Panc1 (cell line): ENCODE measurements at regions not wholly inside any gene's neighbourhood (a gene's known extent, or its start where the extent isn't known, plus 50 kb on each side); places are given as distances from the start of the nearest gene placed in this dataset.

ENCODE experiments used
- POLR2AphosphoS5 ChIP-seq: IDR thresholded peaks from 2 replicates; pipeline ENCODE4 v1.6.1; 2012; ENCODE audit warnings: mild to moderate bottlenecking, low read depth, low read length, moderate library complexity
- TF ChIP-seq, protein P1 (sequence below): fragments of 450-650 bp; IDR thresholded peaks from 2 replicates; pipeline ENCODE4 v1.5.1; 2017; ENCODE audit warnings: mild to moderate bottlenecking

DNA sequence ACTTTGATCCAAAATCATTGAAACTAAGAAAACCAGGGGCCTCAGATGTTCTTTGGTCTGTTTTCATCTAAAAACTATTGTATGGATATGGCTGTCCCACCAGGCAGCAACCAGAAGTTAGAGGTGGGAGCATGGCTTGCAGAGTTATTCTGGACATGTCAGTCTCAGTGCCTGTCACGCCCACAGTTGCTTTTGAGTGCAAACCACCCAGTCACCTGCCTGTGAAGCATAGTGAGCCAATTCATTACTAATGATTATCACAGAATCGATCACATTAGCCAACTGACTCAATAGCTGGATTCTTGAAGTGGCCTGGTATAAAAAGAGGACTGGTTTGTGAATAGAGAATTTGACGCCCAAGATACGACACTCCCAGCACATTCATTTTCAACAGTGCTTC, 104.2 kb upstream of the SORBS2 start:
- TF ChIP-seq, protein P1, sequence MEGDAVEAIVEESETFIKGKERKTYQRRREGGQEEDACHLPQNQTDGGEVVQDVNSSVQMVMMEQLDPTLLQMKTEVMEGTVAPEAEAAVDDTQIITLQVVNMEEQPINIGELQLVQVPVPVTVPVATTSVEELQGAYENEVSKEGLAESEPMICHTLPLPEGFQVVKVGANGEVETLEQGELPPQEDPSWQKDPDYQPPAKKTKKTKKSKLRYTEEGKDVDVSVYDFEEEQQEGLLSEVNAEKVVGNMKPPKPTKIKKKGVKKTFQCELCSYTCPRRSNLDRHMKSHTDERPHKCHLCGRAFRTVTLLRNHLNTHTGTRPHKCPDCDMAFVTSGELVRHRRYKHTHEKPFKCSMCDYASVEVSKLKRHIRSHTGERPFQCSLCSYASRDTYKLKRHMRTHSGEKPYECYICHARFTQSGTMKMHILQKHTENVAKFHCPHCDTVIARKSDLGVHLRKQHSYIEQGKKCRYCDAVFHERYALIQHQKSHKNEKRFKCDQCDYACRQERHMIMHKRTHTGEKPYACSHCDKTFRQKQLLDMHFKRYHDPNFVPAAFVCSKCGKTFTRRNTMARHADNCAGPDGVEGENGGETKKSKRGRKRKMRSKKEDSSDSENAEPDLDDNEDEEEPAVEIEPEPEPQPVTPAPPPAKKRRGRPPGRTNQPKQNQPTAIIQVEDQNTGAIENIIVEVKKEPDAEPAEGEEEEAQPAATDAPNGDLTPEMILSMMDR = no peak
- no peak for TF ChIP-seq POLR2AphosphoS5
